ENCODE measurements at regions not wholly inside any gene's neighbourhood (a gene's known extent, or its start where the extent isn't known, plus 50 kb on each side); places are given as distances from the start of the nearest gene placed in this dataset.

- DNase-seq (no peak), ATAC-seq (ENCODE audit: poor library complexity) (no peak)
- intact Hi-C loops (cut with DNase I): no loop called here
Measured at GRCh38 chr2:185891403-185891802, 152.8 kb downstream of the FSIP2 start.

DNA sequence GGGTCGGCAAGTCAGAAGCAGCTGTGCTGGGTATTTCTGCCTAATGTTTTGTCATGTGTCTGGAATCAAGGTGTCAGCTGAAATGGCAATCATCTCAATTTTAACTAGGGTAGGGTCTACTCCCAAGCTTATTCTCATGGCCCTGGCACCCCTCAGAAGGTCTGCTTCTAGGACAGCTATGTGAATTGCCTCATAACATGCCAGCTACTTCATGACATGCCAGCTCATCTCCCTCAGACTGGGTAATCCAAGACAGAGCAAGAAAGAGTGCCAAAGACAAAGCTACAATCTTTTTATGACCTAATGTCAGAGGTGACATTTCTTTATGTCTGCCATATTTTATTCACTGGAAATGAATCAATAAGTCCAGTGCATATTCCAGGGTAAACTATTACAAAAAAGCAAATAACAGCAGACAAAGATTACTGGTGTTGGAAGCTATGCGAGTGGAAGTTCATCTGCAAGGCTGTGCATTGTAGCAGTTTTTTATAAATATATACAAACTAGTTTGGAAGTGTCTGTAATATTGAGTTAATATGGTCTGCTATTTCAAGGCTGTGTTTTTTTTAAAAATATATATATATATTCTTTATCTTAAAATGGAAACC lies 153.3 kb downstream of the FSIP2 start:
- intact Hi-C loops (cut with DNase I): no loop called here

GRCh38 chr2:185892484-185892883 lies 153.9 kb downstream of the FSIP2 start:
- peak; percentile 43 for ATAC-seq (ENCODE audit: poor library complexity)
- DNase-seq: no peak
- intact Hi-C loops (cut with DNase I): no loop called here

More for the DNA sequence above, 153.3 kb downstream of the FSIP2 start:
- no peak for DNase-seq
- ATAC-seq (ENCODE audit: poor library complexity): no peak

GRCh38 chr2:185894223-185894622 lies 155.6 kb downstream of the FSIP2 start:
- intact Hi-C loops (cut with DNase I): no loop called here

GRCh38 chr2:185895828-185896693 lies 157.5 kb downstream of the FSIP2 start:
- DNase-seq (no peak), ATAC-seq (ENCODE audit: poor library complexity) (no peak)
- intact Hi-C loops (cut with DNase I): no loop called here

More at GRCh38 chr2:185894223-185894622, 155.6 kb downstream of the FSIP2 start:
- DNase-seq (no peak), ATAC-seq (ENCODE audit: poor library complexity) (no peak)

DNA sequence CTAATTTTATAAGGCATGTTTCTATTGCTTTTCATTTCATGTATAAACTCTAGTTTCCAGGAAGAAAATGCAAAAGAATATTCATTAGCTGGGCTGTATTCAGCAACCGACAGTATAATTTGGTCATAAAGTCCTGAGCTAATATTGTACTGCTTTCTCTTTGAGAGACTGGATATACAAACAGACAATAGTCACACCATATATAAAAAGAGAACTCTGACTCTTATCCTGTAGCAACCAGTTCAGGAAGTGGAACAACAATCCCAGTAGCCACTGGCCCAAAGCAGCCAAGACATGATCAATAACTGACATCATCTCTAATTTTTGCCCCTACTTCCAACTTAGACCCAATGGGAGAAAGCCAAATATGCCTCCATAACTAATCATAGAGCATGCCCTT lies 160.8 kb downstream of the FSIP2 start:
- intact Hi-C loops (cut with DNase I): no loop called here
- no peak for ATAC-seq (ENCODE audit: poor library complexity)
- no peak for DNase-seq

GRCh38 chr2:185919155-185919554 lies 180.6 kb downstream of the FSIP2 start:
- DNase-seq: no peak
- no peak for ATAC-seq (ENCODE audit: poor library complexity)
- intact Hi-C loops (cut with DNase I): no loop called here

DNA sequence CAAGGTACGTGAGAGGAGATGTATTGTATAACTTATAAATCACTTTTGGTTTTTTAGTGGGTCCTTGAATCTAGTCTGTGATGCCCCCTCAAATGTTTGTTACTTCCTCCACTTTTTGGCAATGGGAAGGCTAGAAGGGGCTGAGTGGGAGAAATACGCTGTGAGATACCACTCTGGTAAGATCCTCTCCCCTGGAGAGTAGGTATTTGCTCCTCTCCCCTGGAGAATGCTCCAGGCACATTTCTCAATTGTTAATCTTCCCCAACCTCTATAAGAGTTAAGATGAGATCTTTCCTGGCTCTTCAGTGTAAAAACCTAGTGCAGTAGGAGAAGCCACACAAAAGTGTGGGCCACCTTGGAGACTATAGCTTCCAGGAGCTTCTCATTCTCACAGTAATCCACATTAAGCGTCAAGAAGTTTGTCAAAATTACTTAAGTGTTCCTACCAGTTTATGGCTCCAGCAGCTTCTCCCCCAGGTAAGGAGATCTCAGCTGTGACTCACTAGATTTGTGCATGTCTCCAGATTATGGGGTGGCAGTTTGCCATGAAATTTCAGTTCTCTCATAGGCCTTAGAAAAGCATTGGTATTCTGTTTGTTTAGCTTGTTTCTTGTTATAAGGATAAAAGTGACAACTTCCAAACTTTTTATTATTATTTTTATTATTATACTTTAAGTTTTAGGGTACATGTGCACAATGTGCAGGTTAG lies 182.6 kb downstream of the FSIP2 start:
- DNase-seq: no peak
- no peak for ATAC-seq (ENCODE audit: poor library complexity)
- intact Hi-C loops (cut with DNase I): no loop called here

- intact Hi-C loops (cut with DNase I): no loop called here
- DNase-seq (no peak), ATAC-seq (ENCODE audit: poor library complexity) (no peak)
Measured at GRCh38 chr2:185934232-185934631, 195.6 kb downstream of the FSIP2 start.

- ATAC-seq (ENCODE audit: poor library complexity): no peak
Measured at GRCh38 chr2:185939858-185940257, 201.3 kb downstream of the FSIP2 start.

GRCh38 chr2:185942855-185943254 lies 204.3 kb downstream of the FSIP2 start:
- intact Hi-C loops (cut with DNase I): no loop called here

More at GRCh38 chr2:185939858-185940257, 201.3 kb downstream of the FSIP2 start:
- intact Hi-C loops (cut with DNase I): no loop called here
- no peak for DNase-seq

GRCh38 chr2:185947722-185948121 lies 209.1 kb downstream of the FSIP2 start:
- DNase-seq: no peak
- intact Hi-C loops (cut with DNase I): no loop called here
- ATAC-seq (ENCODE audit: poor library complexity): no peak

More at GRCh38 chr2:185942855-185943254, 204.3 kb downstream of the FSIP2 start:
- ATAC-seq (ENCODE audit: poor library complexity): no peak
- no peak for DNase-seq

GRCh38 chr2:185952100-185952499 lies 213.5 kb downstream of the FSIP2 start:
- intact Hi-C loops (cut with DNase I): no loop called here
- no peak for ATAC-seq (ENCODE audit: poor library complexity)
- DNase-seq: no peak

- ATAC-seq (ENCODE audit: poor library complexity): no peak
- no peak for DNase-seq
- intact Hi-C loops (cut with DNase I): no loop called here
Measured at GRCh38 chr2:185954389-185954788, 215.8 kb downstream of the FSIP2 start.

DNA sequence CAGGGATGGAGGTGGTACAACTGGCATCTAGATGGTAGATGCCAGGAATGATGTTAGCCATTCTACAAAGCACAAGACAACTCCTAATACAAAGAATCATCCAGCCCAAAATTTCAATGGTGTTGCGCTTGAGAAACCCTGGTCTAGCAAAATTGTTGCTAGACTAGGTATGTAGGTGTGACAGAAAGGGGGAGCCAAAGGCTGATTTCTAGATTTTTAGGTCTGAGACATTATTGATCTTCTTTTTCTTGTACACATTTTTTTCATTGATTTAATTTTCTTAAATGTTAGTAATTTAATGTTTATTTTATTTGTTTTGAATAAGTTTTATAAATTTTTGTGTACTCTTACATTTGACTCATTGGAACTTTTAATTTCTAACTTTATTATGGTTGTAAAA lies 216.4 kb downstream of the FSIP2 start:
- intact Hi-C loops (cut with DNase I): no loop called here
- DNase-seq: no peak
- no peak for ATAC-seq (ENCODE audit: poor library complexity)

- ATAC-seq (ENCODE audit: poor library complexity) (no peak), DNase-seq (no peak)
- intact Hi-C loops (cut with DNase I): no loop called here
Measured at GRCh38 chr2:185967335-185967734, 228.7 kb downstream of the FSIP2 start.

- ATAC-seq (ENCODE audit: poor library complexity): no peak
- DNase-seq: no peak
- intact Hi-C loops (cut with DNase I): no loop called here
Measured at GRCh38 chr2:185970148-185970852, 231.7 kb downstream of the FSIP2 start.

DNA sequence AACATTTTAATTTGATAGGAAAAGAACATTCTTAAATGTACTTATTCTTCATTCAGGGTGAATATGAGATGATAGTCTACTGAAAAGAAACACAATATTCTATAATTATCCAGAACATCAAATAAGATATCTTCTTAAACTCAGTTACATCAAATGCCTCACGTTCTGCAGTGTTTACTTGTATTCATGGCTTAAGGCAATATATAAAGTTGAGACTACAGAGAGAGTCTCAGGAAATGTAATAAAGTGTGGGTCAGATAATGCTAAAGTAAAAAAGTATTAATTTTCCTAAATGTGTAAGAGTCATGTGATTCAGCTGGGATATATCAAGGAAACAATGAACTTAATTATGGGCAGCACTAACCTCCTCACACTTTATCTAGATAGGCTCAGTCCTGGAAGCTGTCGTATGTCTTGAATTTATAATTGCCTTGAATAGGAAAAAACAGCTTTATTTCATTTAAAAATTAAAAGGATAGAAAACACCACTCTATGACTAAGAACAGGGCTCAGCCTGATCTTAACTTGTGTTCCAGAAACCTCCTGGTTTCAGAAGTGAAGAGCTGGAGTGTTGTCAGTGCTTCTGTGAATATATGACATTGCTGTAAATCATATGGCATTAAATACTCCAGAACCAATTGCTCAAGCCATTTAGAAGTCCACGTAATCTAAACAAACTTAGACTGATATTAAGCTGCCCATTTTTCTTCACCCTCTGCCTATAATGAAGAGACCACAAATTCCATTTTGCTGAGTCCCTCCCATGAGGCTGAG lies 240.2 kb downstream of the FSIP2 start:
- no peak for ATAC-seq (ENCODE audit: poor library complexity)
- no peak for DNase-seq
- intact Hi-C loops (cut with DNase I): no loop called here

Data from Right ventricle myocardium superior (tissue), 1 donor.